NCI-H1694 treated with DMSO at 0.1 percent for 48 hours (cell line): ENCODE measurements at regions not wholly inside any gene's neighbourhood (a gene's known extent, or its start where the extent isn't known, plus 50 kb on each side); places are given as distances from the start of the nearest gene placed in this dataset.
A peak's percentile ranks its signal among the peaks of the same experiment; 100 is the strongest.
"Not testable (repeated sequence)": the region's sequence is repeated elsewhere in the genome, so short reads cannot be mapped to it uniquely, and the experiment has no call there.

Experiments used
- DNase-seq: peaks from one replicate; lab custom pipeline; 2025; lab: John Stamatoyannopoulos, UW

GRCh38 chr1:219058891-219059820 is 114.5 kb upstream of the LYPLAL1 start:
- DNase-seq: no peak

GRCh38 chr1:219060798-219061197 is 112.9 kb upstream of the LYPLAL1 start:
- no peak for DNase-seq

- no peak for DNase-seq
Measured at GRCh38 chr1:219062161-219062560, 111.5 kb upstream of the LYPLAL1 start.

GRCh38 chr1:219066098-219066497 is 107.6 kb upstream of the LYPLAL1 start:
- DNase-seq: no peak

- DNase-seq: peak; percentile 52
Measured at GRCh38 chr1:219066631-219067349, 106.9 kb upstream of the LYPLAL1 start.

- no peak for DNase-seq
Measured at GRCh38 chr1:219067350-219067712, 106.3 kb upstream of the LYPLAL1 start.

GRCh38 chr1:219070395-219070794 is 103.3 kb upstream of the LYPLAL1 start:
- not testable (repeated sequence) for DNase-seq

GRCh38 chr1:219071209-219071608 is 102.5 kb upstream of the LYPLAL1 start:
- DNase-seq: no peak

GRCh38 chr1:219072329-219072728 is 101.3 kb upstream of the LYPLAL1 start:
- DNase-seq: no peak

- no peak for DNase-seq
Measured at GRCh38 chr1:219074084-219074728, 99.5 kb upstream of the LYPLAL1 start.

GRCh38 chr1:219075121-219075879 is 98.4 kb upstream of the LYPLAL1 start:
- DNase-seq: no peak

GRCh38 chr1:219076326-219076937 is 97.2 kb upstream of the LYPLAL1 start:
- DNase-seq: no peak

GRCh38 chr1:219077767-219078166 is 95.9 kb upstream of the LYPLAL1 start:
- not testable (repeated sequence) for DNase-seq

GRCh38 chr1:219081943-219082925 is 91.4 kb upstream of the LYPLAL1 start:
- DNase-seq: no peak

- no peak for DNase-seq
Measured at GRCh38 chr1:219083631-219084030, 90.0 kb upstream of the LYPLAL1 start.

- DNase-seq: no peak
Measured at GRCh38 chr1:219085082-219085481, 88.6 kb upstream of the LYPLAL1 start.

GRCh38 chr1:219085988-219086387 is 87.7 kb upstream of the LYPLAL1 start:
- DNase-seq: no peak

GRCh38 chr1:219086956-219087469 is 86.7 kb upstream of the LYPLAL1 start:
- DNase-seq: no peak

GRCh38 chr1:219088778-219089557 is 84.7 kb upstream of the LYPLAL1 start:
- DNase-seq: no peak
